GM21390 (cell line): ENCODE measurements at regions not wholly inside any gene's neighbourhood (a gene's known extent, or its start where the extent isn't known, plus 50 kb on each side); places are given as distances from the start of the nearest gene placed in this dataset.
A peak's percentile ranks its signal among the peaks of the same experiment; 100 is the strongest.

Source experiments
- ATAC-seq: cut with Tn5 transposase; IDR thresholded peaks from one replicate; pipeline ENCODE4 v1.9.1; 2021; ENCODE audit not compliant: unreplicated experiment

- ATAC-seq = no peak
Measured at GRCh38 chr5:34580983-34581382, 75.1 kb upstream of the RAI14 start.

- no peak for ATAC-seq
Measured at GRCh38 chr5:34582371-34582770, 73.8 kb upstream of the RAI14 start.

GRCh38 chr5:34583167-34583566 lies 73.0 kb upstream of the RAI14 start:
- no peak for ATAC-seq

GRCh38 chr5:34584165-34584564 lies 72.0 kb upstream of the RAI14 start:
- ATAC-seq = no peak

GRCh38 chr5:34585601-34586104 lies 70.5 kb upstream of the RAI14 start:
- no peak for ATAC-seq

GRCh38 chr5:34586117-34586885 lies 69.8 kb upstream of the RAI14 start:
- ATAC-seq = no peak

GRCh38 chr5:34587355-34588241 lies 68.5 kb upstream of the RAI14 start:
- ATAC-seq = peak; percentile 67

- ATAC-seq = no peak
Measured at GRCh38 chr5:34589832-34590231, 66.3 kb upstream of the RAI14 start.

- ATAC-seq = no peak
Measured at GRCh38 chr5:34591723-34592122, 64.4 kb upstream of the RAI14 start.

GRCh38 chr5:34597034-34598027 lies 58.8 kb upstream of the RAI14 start:
- ATAC-seq = no peak

- no peak for ATAC-seq
Measured at GRCh38 chr5:34598177-34598794, 57.8 kb upstream of the RAI14 start.

- ATAC-seq = no peak
Measured at GRCh38 chr5:34599471-34600117, 56.5 kb upstream of the RAI14 start.

- ATAC-seq = no peak
Measured at GRCh38 chr5:34600118-34600493, 56.0 kb upstream of the RAI14 start.

GRCh38 chr5:34603378-34603777 lies 52.8 kb upstream of the RAI14 start:
- no peak for ATAC-seq

- no peak for ATAC-seq
Measured at GRCh38 chr5:34604119-34604675, 51.9 kb upstream of the RAI14 start.

GRCh38 chr5:34606101-34606500 lies 50.0 kb upstream of the RAI14 start:
- ATAC-seq = no peak
